Gastrocnemius medialis (tissue), 4 donors: ENCODE measurements at regions not wholly inside any gene's neighbourhood (a gene's known extent, or its start where the extent isn't known, plus 50 kb on each side); places are given as distances from the start of the nearest gene placed in this dataset.

Experiments
- ATAC-seq, 2 donors: fragments of 150-250 bp; one replicate each; pipeline ENCODE4 v1.9.1; 2016
- DNase-seq, 2 donors: peaks; one replicate each; pipeline ENCODE4 v3.0.0-alpha.2; 2019
- H3K27ac ChIP-seq, 4 donors: fragments of 200-600 bp; sonication (generic); 1 replicate in 1 of 4; 2 replicates in 3 of 4; pipeline ENCODE4 v1.5.1; 2016 to 2018; ENCODE audit warnings: mild to moderate bottlenecking in 2 of 4, moderate library complexity in 1 of 4
- H3K27me3 ChIP-seq, 3 donors: fragments of 200-600 bp; sonication (generic) in 2 of 3; 1 replicate in 1 of 3; 2 replicates in 2 of 3; pipeline versions ENCODE4 v1.5.1 to v1.6.0; 2016 to 2019; ENCODE audit warnings: mild to moderate bottlenecking in 1 of 3, moderate library complexity in 1 of 3
- H3K36me3 ChIP-seq, 2 donors: fragments of 200-600 bp; sonication (generic) in 1 of 2; one replicate each; pipeline ENCODE4 v1.5.1; 2017 to 2018
- H3K4me1 ChIP-seq, 2 donors: fragments of 200-600 bp; sonication (generic) in 1 of 2; one replicate each; pipeline ENCODE4 v1.5.1; 2016 to 2017; ENCODE audit warnings: mild to moderate bottlenecking in 2 of 2
- H3K4me3 ChIP-seq, 4 donors: fragments of 200-600 bp; sonication (generic) in 3 of 4; 1 replicate in 1 of 4; 2 replicates in 3 of 4; pipeline ENCODE4 v1.5.1; 2016 to 2019; ENCODE audit warnings: mild to moderate bottlenecking in 2 of 4
- H3K9me3 ChIP-seq, 3 donors: fragments of 200-600 bp; sonication (generic) in 2 of 3; 1 replicate in 1 of 3; 2 replicates in 2 of 3; pipeline ENCODE4 v1.5.1; 2016 to 2019
- CTCF ChIP-seq, 5 experiments: fragments of 450-650 bp in 3 of 5; fragments of 200-600 bp in 2 of 5; sonication (generic) in 2 of 5; IDR thresholded peaks in 4 of 5; conservative IDR thresholded peaks in 1 of 5; 1 replicate in 4 of 5; 2 replicates in 1 of 5; pipeline ENCODE4 v1.5.1; 2016 to 2019; ENCODE audit warnings: antibody characterized with exemption in 5 of 5, mild to moderate bottlenecking in 3 of 5, moderate library complexity in 3 of 5
- POLR2A ChIP-seq, 2 donors: fragments of 450-650 bp; IDR thresholded peaks; one replicate each; pipeline ENCODE4 v1.6.1; 2017; ENCODE audit warnings: antibody characterized with exemption in 2 of 2, mild to moderate bottlenecking in 2 of 2, moderate library complexity in 2 of 2
- in situ Hi-C, 4 donors: fragments of 200-750 bp; cut with MboI; loops; one replicate each; pipeline versions ENCODE4 v1.15.0 to v1.8.0; 2017; ENCODE audit warnings: low sequenced_read_pairs in 4 of 4
- intact Hi-C: fragments of 100-400 bp; cut with DNase I; formaldehyde crosslinking; loops from one replicate; pipeline ENCODE4 v1.15.1; 2023; ENCODE audit warnings: low total_unique reads

DNA sequence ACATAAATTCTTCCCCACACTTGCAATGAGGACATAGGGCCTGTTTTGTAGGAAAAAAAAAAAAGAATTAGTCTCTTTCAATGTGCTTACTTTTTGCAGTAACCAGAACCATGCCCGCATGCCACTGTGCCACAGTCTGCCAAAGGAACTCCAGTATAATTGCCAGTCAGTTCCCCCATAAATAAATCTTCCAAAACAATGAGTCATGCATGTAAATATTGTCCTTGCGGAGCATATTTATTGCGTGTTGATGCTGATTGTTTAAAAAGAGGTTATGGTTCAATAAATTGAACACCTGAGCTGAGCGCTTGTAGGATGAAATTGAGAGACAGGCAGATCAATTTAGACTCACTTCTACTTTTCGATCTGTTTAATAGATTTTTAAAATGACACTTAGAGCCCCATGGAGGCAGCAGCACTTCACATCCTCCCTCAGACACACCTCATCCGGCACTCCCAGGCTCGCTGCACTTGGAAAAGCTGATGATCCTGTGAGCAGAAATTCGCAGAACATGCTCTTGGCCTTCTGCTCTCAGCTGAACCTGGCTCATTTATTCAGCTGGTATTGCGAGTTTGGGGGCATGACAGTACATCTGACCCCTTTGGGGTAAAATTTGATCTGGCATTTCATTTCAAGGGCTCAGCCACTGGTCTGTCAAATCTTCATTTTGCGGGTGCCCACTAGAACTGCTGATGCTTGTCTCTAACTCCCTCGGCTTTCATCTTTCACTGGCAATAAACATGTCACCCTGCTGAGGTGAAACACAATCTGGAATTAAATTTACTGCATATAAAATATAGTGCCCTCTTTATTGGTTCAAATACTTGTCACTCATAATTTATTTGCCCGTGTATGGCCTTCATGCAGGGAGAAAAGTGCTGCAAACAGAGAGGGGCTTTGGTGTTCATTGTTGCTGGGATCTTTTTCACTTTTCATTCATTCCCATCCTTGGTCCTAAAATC is 371.1 kb upstream of the POU3F2 start:
- DNase-seq (no peak), ATAC-seq (no peak)
- Histone ChIP-seq H3K4me1 (no peaks in the 10 kb centered on the region), H3K27ac (no peak overlapping the region), H3K4me3 (no peak overlapping the region), H3K9me3 (no peaks in the 10 kb centered on the region), H3K36me3 (no peaks in the 10 kb centered on the region), H3K27me3 (no peaks in the 10 kb centered on the region)
- intact Hi-C loops, result no loop called here
- in situ Hi-C loops, result no loop called here
- TF ChIP-seq CTCF (IDR thresholded peaks at IDR 0.05 in 4 of 5, conservative IDR thresholded peaks at IDR 0.05 in 1 of 5) (no peak), POLR2A (IDR thresholded peaks at IDR 0.05) (no peak)

- no peak for ATAC-seq
- no peaks in the 10 kb centered on the region for H3K27me3 ChIP-seq
- TF ChIP-seq CTCF (IDR thresholded peaks at IDR 0.05 in 4 of 5, conservative IDR thresholded peaks at IDR 0.05 in 1 of 5), result no peak
- TF ChIP-seq POLR2A (IDR thresholded peaks at IDR 0.05), result no peak
- H3K4me3 ChIP-seq, result no peak overlapping the region
- no peak overlapping the region for H3K27ac ChIP-seq
- H3K36me3 ChIP-seq, result no peaks in the 10 kb centered on the region
- H3K4me1 ChIP-seq, result no peaks in the 10 kb centered on the region
- intact Hi-C loops, result no loop called here
- in situ Hi-C loops, result no loop called here
- H3K9me3 ChIP-seq, result no peaks in the 10 kb centered on the region
- DNase-seq, result no peak
Measured at GRCh38 chr6:98467091-98467490, 367.3 kb upstream of the POU3F2 start.

DNA sequence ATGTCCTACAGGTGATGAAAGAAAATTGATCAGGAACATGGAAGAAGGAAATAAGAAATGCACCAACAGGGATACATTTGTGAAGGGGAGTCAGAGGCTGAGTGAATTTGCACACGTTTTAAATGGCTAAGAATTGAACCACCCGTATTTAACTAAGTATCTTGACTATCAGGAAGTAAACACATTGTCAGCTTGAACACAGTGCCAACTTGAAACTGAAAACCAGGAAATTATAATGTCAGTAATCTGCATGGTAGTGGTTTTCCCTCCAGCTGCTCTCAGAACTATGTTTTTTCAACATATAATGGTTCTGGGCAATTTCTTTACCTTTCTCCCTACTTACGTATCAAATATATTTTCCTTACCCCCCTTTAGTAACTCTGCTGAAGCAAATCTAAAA is 366.5 kb upstream of the POU3F2 start:
- no peaks in the 10 kb centered on the region for H3K36me3 ChIP-seq
- H3K4me1 ChIP-seq, result no peaks in the 10 kb centered on the region
- intact Hi-C loops, result no loop called here
- in situ Hi-C loops, result no loop called here
- no peaks in the 10 kb centered on the region for H3K9me3 ChIP-seq
- TF ChIP-seq POLR2A (IDR thresholded peaks at IDR 0.05) (no peak), CTCF (IDR thresholded peaks at IDR 0.05 in 4 of 5, conservative IDR thresholded peaks at IDR 0.05 in 1 of 5) (no peak)
- no peak for ATAC-seq
- no peaks in the 10 kb centered on the region for H3K27me3 ChIP-seq
- no peak overlapping the region for H3K27ac ChIP-seq
- DNase-seq, result no peak
- no peak overlapping the region for H3K4me3 ChIP-seq

- DNase-seq (no peak), ATAC-seq (no peak)
- in situ Hi-C loops (no loop called here), intact Hi-C loops (no loop called here)
- H3K4me3 ChIP-seq, result no peak overlapping the region
- no peaks in the 10 kb centered on the region for H3K36me3 ChIP-seq
- H3K9me3 ChIP-seq, result no peaks in the 10 kb centered on the region
- no peaks in the 10 kb centered on the region for H3K4me1 ChIP-seq
- no peaks in the 10 kb centered on the region for H3K27me3 ChIP-seq
- no peak overlapping the region for H3K27ac ChIP-seq
- TF ChIP-seq POLR2A (IDR thresholded peaks at IDR 0.05) (no peak), CTCF (IDR thresholded peaks at IDR 0.05 in 4 of 5, conservative IDR thresholded peaks at IDR 0.05 in 1 of 5) (no peak)
Measured at GRCh38 chr6:98469141-98469540, 365.2 kb upstream of the POU3F2 start.
